ENCODE measurements at regions not wholly inside any gene's neighbourhood (a gene's known extent, or its start where the extent isn't known, plus 50 kb on each side); places are given as distances from the start of the nearest gene placed in this dataset.

- TF ChIP-seq CTCF (IDR thresholded peaks at IDR 0.05; ENCODE audit: low read length, missing control alignments), result no peak
- no peak for DNase-seq (ENCODE audit: low read depth)
- no peak overlapping the region for H3K4me3 ChIP-seq (replicated peaks; ENCODE audit: low read depth, low read length)
Measured at GRCh38 chr10:55237462-55237861, 436.4 kb upstream of the PCDH15 start.

- DNase-seq (ENCODE audit: low read depth), result no peak
- TF ChIP-seq CTCF (IDR thresholded peaks at IDR 0.05; ENCODE audit: low read length, missing control alignments), result no peak
- H3K4me3 ChIP-seq (replicated peaks; ENCODE audit: low read depth, low read length), result no peak overlapping the region
Measured at GRCh38 chr10:55233505-55233904, 432.5 kb upstream of the PCDH15 start.

GRCh38 chr10:55233090-55233489, 432.1 kb upstream of the PCDH15 start:
- TF ChIP-seq CTCF (IDR thresholded peaks at IDR 0.05; ENCODE audit: low read length, missing control alignments), result no peak
- DNase-seq (ENCODE audit: low read depth), result no peak
- no peak overlapping the region for H3K4me3 ChIP-seq (replicated peaks; ENCODE audit: low read depth, low read length)

GRCh38 chr10:55232553-55232952, 431.5 kb upstream of the PCDH15 start:
- H3K4me3 ChIP-seq (replicated peaks; ENCODE audit: low read depth, low read length), result no peak overlapping the region
- DNase-seq (ENCODE audit: low read depth), result no peak
- TF ChIP-seq CTCF (IDR thresholded peaks at IDR 0.05; ENCODE audit: low read length, missing control alignments), result no peak

- DNase-seq (ENCODE audit: low read depth), result no peak
- no peak for TF ChIP-seq CTCF (IDR thresholded peaks at IDR 0.05; ENCODE audit: low read length, missing control alignments)
- no peak overlapping the region for H3K4me3 ChIP-seq (replicated peaks; ENCODE audit: low read depth, low read length)
Measured at GRCh38 chr10:55227967-55228366, 426.9 kb upstream of the PCDH15 start.

GRCh38 chr10:55224007-55224781, 423.2 kb upstream of the PCDH15 start:
- no peak overlapping the region for H3K4me3 ChIP-seq (replicated peaks; ENCODE audit: low read depth, low read length)
- TF ChIP-seq CTCF (IDR thresholded peaks at IDR 0.05; ENCODE audit: low read length, missing control alignments), result no peak
- DNase-seq (ENCODE audit: low read depth), result no peak

GRCh38 chr10:55223352-55223751, 422.3 kb upstream of the PCDH15 start:
- H3K4me3 ChIP-seq (replicated peaks; ENCODE audit: low read depth, low read length), result no peak overlapping the region
- DNase-seq (ENCODE audit: low read depth), result no peak
- no peak for TF ChIP-seq CTCF (IDR thresholded peaks at IDR 0.05; ENCODE audit: low read length, missing control alignments)

All from fibroblast of pulmonary artery (primary cell).